Stimulated activated CD8-positive, alpha-beta memory T cell treated with anti-CD3 and anti-CD28 coated beads, Interleukin-4, amount 100 ng/mL, for 4 hours (primary cell): ENCODE measurements at regions not wholly inside any gene's neighbourhood (a gene's known extent, or its start where the extent isn't known, plus 50 kb on each side); places are given as distances from the start of the nearest gene placed in this dataset.
"Not testable (repeated sequence)": the region's sequence is repeated elsewhere in the genome, so short reads cannot be mapped to it uniquely, and the experiment has no call there.

Source experiments
- DNase-seq, 2 donors: peaks; one replicate each; pipeline ENCODE4 v3.0.0-alpha.2; 2020; ENCODE audit warnings: low read depth in 2 of 2, low spot score in 1 of 2

DNA sequence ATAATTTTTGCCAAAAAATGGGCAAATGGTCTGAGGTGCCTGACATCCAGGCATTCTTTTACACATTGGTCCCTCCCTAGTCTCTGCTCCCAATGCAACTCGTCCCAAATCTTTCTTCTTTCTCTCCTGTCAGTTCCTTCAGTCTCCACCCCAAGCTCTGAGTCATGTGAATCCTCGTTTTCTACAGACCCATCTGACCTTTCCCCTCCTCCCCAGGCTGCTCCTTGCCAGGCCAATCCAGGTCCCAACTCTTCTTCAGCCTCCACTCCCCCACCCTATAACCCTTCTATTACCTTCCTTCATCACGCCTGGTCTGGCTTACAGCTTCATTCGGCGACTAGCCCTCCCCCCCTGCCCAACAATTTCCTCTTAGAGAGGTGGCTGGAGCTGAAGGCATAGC, 55.3 kb downstream of the BBS10 start:
- DNase-seq: not testable (repeated sequence)

DNA sequence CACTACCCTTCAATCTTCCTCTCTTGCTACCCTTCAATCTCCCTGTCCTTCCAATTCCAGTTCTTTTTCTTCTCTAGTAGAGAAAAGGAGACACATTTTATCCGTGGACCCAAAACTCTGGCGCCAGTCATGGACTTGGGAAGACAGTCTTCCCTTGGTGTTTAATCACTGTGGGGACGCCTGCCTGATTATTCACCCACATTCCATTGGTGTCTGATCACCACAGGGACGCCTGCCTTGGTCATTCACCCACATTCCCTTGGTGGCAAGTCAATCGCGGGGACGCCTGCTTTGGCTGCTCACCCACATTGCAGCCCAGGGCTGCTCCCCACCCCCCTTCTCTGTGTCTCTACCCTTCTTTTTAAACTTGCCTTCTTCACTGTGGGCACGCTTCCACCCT, 55.9 kb downstream of the BBS10 start:
- DNase-seq: not testable (repeated sequence)

DNA sequence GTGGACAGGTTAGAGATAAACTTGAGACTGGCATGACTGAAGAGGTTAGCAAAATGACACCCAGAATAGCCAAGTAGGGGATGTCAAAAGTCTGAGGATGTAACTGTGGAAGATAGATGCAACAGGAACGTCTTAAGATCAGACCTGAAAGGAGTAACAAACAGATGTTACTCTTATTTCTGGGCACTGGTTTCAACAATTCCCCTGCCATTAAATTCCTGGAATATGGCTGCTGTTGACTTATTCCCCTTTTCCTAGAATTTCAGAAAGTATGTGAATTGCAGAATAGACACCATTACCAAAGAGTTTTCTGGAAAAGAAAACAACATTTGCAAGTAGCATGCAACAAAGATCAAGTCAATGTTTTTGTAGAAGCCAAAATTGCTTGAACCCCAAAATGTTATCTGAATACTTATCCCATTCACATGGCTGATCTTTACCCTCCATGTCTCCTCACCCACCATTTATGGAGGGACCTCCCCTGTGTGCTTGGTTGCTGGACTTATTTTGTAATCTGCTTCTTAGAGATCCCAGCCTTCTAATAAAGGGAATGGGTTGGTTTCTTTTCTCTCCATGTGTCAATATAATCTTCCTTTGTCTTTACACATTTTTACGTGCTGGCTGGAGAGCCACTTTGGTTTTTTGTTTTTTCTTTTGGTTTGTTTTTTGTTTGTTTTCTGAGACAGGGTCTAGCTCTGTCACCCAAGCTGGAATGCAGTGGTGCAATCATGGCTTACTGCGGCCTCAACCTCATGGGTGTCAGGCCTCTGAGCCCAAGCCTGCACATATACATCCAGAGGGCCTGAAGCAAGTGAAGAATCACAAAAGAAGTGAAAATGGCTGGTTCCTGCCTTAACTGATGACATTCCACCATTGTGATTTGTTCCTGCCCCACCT, 57.0 kb downstream of the BBS10 start:
- DNase-seq: no peak

DNA sequence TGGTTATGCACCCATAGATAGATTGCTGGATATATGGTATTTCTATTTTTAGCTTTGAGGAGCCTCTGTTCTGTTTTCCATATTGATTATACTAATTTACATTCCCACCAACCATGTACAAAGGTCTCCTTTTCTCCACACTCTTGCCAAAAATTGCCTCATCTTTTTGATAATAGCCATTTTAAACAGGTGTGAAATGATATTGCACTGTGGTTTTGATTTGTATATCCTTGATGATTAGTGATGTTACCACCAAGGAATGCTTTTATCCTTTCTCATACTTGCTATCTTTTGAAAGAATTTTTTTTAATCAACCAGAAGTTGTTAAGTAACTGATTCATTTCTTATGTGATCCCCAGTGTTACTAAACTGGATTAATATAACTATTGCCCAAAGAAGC, 60.0 kb downstream of the BBS10 start:
- no peak for DNase-seq

DNA sequence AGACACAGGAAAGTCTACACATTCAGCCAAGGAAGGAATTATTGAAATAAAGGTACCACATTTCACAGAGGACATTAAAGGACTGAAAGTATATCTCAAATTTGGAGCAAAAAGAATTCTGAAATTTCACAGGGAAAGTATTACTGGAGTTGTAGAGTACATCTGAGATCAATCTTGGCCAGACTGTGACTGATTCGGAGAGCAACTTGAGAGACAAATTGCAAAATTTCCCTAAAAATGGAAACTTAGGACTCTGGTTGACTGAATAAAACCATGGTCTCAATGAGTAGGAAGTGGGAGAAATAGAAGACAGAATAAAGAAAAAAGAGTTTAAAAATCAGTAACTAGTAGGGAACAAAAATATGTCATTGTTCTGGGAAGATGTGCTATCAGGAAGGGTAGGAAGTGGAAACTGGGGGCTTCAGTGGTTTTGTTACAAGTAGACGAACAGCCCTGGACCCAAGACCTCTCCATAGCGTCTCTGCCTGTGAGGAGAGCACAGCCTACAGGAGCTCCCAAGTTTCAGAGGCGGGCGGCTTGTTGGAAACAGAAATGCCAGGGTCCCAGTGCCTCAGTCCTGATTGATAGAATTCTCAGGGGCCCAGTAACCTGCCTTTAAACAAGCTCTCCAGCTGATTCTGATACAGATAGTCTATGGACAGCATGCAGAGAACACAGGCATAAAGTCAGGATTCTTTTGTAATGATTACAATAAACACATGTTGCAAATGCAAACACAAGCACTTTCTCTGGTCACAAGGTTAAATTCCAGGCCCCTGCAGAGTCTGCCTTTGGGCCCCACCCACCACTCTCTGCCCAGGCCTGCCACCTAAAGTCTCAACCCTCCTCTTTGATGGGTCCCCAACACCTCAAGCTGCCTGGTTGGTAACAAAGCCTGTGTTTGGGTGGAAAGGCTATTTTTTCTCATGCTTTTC, 63.1 kb downstream of the BBS10 start:
- DNase-seq: no peak

DNA sequence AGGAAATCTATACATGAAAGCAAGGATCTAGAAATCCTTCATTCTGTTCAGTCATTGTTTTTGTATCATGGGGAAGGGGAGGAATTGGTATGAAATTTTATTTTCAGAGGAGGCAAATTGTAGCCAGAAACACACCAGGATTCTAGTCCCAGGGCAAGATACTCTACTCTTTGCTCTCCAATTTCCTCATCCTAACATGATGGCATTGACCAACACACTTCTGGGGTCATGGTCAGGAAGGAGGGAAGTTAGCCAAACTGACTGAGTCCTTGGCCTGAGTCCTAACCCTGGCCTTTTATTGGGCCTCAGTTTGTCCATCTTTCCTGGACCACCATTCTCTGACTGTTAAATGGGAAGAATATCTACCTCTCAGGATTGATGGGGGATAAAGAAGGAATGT, 65.5 kb downstream of the BBS10 start:
- DNase-seq: no peak

DNA sequence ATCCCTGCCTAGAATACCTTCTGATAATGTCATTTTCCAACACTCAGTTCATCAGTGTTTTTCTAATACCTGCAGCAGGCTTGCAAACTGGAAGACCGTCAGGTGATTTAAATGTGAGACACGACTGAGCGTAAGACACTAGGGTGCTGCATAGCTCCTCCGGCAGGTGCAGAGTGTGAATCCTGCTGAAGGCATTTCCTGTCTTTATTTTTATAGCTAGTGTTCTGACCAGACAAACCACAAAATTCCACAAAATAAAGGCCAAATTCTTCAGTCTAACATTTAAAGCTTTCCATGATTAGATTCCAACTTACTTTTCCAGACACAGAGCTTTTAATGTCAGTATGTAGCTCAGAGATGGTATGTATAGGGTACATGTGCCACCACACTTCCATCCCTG, 70.7 kb downstream of the BBS10 start:
- DNase-seq: no peak

DNA sequence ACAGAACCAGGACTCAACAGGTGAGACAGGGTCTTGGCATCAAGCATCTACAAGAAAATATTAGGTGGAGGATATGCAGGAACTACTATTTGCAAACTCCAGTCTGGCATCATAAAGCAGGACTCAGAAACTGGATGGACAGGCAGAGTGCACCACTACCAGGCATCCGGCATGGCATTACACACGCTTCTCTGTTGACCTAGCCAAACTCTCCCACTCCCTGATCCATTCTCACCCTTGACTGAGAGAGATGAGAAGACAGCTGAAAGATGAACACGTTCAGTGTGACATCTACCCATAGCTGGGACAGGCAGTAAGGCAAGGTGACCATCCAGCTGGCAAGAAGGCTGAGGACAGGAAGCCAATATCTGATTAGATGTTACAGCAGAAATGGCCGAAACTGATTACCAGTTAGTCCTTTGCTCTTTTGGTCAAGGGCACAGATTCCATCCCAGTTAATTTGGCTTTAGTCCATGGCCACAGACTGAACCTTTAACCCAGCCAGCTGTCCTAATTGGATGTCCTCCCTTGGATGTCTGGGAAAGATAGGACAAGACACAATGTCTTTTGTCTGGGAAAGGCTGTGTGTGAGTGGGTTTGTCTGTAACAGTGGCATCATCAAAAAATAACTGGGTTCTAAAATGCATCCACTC, 71.6 kb downstream of the BBS10 start:
- no peak for DNase-seq

DNA sequence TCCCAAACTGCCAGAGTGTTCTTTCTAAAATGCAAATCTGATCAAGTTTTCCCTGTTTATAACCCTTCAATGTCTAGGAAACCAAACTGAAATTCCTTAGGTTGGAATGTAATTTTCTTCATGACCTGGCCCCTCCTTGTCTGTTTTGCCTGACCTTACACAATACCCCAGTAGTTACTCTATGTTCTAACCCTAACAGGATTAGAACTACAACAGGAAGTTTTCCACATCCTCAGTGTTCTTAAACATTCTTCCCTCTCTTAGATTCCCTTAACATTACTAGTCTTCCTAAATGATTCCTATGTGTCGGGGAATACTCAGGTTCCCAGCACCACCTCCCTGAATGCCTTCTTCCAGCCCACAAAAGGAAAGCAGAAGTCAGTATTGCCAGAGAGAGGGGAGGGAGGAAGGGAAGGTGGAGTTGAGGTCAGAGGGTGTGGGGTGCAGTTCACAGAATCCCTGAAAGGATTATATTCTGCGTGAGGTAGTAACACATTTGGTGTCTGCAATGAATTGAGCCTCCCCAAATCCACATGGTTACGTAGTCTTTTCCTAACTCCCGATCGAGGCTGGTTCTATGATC, 72.6 kb downstream of the BBS10 start:
- no peak for DNase-seq

DNA sequence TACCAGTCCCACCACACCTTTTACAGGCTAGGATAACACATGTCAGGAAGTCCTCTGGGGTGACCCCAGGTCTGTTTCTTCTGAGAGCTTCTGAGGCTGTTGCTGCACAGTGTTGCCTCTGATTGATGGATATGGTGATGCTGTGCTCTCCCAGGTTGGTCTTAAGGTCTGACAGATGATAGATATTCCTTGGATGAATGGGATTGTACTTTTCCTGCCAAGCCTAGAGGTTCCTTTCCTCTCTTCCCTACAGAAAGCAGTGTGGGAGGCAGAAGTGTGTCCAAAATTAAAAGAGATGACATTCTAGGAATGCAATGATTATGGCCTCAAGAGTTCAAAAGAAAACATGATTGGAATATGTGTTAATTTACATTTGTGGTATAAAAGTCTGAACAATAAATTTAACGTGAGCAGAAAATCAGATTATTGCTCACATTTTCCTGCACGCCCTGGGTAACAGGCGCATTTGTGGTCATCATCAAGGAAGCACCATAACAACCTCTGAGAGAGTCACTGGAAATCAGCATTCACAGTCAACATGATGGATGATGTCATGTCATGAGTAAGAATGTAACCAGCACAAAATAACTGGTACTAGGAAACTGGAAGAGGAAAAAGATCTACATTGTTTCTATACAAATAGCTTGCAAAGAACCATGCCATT, 73.7 kb downstream of the BBS10 start:
- DNase-seq: no peak

DNA sequence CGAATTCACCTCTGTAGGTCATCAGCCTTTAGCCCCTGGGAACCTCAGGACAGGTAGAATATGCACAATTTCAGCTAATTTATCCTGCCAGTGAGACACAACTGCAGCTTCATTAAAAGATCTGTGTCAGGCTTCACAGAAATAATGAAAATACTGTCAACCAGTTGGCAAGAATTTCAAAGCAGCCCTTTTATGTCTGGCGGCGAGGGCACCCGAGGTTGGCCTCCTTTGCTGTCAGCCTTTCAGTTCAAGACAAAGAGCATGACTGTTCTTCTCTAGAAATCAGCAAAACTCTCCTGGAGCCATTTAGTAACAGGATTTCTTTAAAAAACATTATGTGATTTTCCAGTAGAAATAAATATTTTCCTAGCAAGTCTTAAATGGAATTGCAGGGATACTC, 75.9 kb downstream of the BBS10 start:
- no peak for DNase-seq

DNA sequence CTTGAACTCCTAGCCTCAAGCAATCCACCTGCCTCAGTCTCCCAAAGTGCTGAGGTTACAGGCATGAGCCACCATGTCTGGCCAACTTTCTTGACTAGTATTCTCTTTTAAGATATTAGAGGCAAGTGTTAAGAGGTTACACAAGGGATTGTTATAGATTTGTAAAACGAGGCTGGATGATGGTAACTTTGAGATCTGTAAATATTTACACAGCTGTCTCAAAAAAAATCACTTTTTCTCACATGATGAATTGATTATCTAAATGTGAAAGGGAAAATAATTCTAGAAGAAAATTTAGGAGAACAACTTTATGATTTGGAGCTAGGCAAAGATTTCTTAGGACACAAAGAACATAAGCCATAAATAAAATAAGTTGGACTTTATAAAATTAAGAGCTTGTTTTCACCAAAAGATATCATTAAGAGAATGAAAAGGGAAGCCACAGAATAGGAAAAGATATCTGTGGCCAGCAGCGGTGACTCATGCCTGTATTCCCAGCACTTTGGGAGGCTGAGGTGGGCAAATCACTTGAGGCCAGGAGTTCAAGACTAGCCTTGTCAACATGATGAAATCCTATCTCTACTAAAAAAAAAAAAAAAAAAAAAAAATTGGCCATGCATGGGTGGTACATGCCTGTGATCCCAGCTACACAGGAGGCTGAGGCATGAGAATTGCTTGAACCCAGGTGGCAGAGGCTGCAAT, 77.4 kb downstream of the BBS10 start:
- no peak for DNase-seq

DNA sequence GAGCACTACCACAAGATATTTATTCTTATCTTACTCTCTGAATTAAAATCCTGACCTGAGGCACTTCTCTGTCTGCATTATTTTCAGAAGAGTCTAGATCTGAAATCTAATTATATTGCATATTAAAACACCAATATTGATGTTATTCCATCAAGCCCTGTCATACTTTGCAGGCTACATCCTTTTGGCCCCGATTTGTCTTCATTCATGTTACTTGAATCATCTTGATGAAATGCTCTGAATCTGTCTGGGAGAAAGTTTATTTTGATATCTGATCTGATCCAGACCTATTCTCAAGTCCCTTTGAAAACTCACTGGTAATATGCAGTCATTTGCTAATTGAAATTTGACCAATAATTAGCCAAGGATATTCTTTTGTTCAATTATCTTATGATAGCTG, 79.9 kb downstream of the BBS10 start:
- no peak for DNase-seq

DNA sequence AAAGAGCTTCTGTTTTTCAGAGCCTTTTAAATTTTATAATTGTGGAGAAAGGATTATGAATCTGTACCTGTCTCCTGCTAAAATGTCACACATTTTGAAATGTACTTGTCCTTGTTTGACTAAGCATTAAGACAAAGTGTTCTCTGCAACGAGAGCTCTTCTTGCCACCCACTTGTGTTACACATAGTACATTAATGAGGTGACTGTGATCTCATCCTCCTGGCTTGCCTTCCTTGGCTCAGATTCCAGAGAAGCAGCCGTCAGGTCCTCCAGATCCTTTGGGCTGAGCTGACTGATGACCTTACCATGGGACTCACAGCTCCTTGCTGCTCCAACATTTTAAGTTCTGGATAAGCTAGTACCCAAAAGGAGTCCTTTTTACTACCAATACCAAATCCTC, 81.4 kb downstream of the BBS10 start:
- DNase-seq: no peak

DNA sequence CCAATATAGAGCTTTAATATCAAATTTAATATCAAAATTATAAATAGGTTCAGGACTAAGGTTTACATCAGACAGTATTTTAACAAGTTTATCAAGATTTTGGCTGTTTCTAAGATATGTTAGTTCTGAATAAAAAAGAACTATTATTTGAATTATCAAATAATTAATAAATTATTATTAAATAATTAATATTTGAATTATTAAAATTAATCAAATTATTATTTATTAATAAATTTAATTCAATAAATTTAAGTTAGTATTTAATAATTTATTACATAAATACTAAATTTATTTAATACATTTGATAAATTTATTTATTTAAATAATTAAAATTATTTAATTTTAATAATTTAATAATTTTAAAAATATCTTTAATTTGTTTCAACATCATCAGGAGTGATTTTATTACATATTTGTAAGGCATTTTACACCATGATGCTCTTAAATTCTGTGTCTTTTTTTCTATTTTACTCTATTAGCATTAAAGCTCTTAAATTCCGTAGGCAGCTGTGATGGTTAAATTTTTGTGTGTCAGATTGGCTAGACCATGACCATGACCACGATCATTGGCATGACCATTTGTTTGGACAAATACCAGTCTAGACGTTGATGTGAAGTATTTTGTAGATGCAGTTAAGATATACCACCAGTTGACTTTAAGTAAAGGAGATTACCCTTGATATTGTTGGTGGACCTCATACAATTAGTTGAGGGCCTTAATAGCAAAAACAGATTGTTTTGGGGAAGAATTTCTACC, 82.6 kb downstream of the BBS10 start:
- DNase-seq: no peak

DNA sequence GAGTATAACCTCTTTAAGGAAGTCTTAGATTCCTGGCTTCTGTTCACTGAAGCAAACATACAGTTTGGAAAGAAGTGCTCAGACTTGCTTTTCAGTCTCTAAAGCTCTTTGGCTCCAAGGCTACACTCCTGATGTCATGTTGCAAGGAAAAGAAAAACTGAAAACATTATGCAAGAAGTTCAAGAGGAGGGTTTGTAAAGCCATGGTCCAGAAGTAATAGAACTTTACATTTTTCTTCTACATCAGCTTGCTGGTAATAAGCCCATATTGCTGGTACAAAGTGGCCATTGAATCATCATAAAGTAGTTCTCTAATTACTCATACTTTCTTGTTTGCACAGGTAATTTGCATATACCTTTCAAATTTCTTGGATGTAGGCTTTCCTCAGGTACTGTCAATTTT, 83.6 kb downstream of the BBS10 start:
- DNase-seq: no peak

DNA sequence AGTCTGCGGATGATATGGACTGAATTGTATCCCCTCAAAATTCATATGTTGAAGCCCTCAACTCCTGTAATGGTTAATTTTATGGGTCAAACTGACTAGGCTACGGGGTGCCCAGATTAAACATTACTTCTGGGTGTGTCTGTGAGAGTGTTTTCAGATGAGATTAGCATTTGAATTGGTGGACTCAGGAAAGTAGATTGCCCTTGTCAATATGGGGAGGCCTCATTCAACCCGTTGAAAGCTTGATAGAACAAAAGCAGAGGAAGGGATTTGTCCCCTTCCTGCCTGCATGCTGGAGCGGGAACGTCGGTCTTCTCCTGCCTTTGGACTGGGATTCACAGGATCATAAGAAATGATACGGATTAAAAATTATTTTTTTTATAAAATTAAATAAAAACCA, 84.5 kb downstream of the BBS10 start:
- no peak for DNase-seq

DNA sequence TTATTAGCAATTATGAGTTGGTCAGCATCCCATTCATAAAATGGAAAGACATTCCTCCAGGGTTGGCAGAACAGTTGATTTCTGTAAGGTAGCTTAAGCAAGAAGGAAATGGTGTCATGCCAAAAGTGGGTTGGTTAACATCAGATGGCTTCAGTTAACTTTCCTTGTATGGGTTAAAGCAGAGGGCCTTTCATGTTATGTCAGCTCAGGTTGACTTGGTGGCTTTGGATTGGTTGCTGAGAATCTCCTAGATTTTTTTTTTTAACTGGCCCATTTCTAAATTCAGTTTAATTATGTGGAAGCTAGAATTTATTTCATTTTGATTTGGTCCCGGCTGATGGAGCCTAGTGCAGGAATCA, 87.8 kb downstream of the BBS10 start:
- no peak for DNase-seq

DNA sequence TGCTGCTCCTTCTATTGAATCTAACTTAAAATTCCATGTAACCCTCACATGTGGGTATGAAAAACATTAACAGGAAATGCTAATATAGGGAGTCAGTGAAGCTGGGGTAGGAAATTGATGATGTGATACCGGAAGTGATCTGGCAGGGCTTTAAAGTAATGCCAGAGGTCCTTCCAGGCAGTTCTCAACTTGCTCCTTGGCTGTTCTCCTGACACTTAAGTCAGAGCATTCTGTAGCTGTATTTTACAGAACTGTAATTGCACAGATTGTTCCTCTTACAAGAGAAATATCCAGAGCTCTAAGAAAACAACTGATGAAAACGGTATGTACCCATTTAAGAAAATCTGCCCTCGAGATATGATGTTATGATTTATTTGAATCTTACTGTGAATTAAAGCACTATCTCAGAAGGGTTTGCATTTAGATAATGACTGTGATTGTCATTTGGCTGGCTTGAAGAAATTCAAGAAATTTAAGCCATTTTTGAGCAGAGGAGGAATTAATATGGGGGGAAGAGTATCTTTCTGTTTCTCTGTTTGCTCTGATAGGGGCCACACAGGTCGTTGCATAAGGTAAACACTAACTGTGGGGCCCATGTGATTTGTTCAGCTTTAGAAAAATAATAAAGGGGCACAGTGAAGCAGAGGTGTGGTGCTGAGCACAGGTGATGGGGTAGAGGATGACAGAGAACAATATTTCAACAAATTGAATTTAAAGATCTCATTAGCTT, 88.4 kb downstream of the BBS10 start:
- DNase-seq: no peak
